ENCODE measurements at regions not wholly inside any gene's neighbourhood (a gene's known extent, or its start where the extent isn't known, plus 50 kb on each side); places are given as distances from the start of the nearest gene placed in this dataset.

DNA sequence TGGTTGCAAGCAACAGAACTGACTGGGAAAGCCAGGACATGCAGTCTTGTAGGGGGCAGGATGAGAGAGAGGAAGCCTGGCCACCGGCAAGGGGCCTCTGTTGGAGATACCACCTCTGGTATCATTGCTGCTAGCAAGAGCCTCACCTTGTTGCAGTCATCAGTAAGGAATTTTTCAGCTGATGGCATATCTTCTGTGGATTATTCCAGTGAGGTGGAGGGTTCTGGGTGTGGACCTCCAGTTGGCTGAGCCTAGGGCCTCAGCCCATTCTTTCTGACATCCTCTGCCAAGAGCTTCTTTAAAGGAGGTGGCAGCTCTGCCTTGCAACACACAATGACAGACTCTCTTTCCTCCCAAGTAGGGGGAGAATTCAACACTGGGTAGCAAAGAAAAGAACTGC, 128.9 kb downstream of the AQP9 start:
- H3K4me1 ChIP-seq, result peaks cover 14% of the 10 kb centered on the region
- H3K4me1 Mint-ChIP-seq (ENCODE audit: low read depth, unreplicated experiment), result peaks cover 17% of the 10 kb centered on the region
- no peak overlapping the region for H3K4me3 ChIP-seq (ENCODE audit: low read depth, low read length)
- H3K9me3 ChIP-seq, result 0 out of 2 replicates have a peak, but pooled peaks cover 10% of the 10 kb centered on the region
- peaks cover 14% of the 10 kb centered on the region for H3K36me3 Mint-ChIP-seq (ENCODE audit: insufficient read depth, unreplicated experiment)
- no peaks in the 10 kb centered on the region for H3K36me3 ChIP-seq (ENCODE audit: control insufficient read depth, insufficient read depth, low read length)
- H3K27ac Mint-ChIP-seq (ENCODE audit: unreplicated experiment), result no peak overlapping the region
- no peak for TF ChIP-seq CTCF (IDR thresholded peaks at IDR 0.05; ENCODE audit: insufficient read depth in 1 of 2, low read depth in 1 of 2, low read length in 1 of 2, severe bottlenecking in 1 of 2, unreplicated experiment in 1 of 2)
- no peaks in the 10 kb centered on the region for H3K27me3 ChIP-seq (replicated peaks; ENCODE audit: control insufficient read depth, insufficient read depth, low read length)
- no peak overlapping the region for H3K4me3 Mint-ChIP-seq (ENCODE audit: unreplicated experiment)
- DNase-seq, result no peak
- H3K9me3 Mint-ChIP-seq (ENCODE audit: unreplicated experiment), result peaks cover 13% of the 10 kb centered on the region
- no TSS peak for BruUV-seq (replicated peaks)
- POLR2A ChIA-PET, result no interaction called here
- intact Hi-C loops (cut with micrococcal nuclease; ENCODE audit: unreplicated experiment), result no loop called here
- CTCF ChIA-PET, result interaction anchor here (0.5 kb wide), 1 partner anchor 483 kb away, joined by 3 read pairs; no protein-coding TSS in a partner anchor
- H3K27me3 Mint-ChIP-seq (ENCODE audit: insufficient read depth, unreplicated experiment), result no peaks in the 10 kb centered on the region

- ChIA-PET POLR2A (no interaction called here), CTCF (interaction anchor here (0.7 to 1.1 kb wide), 2 partner anchors 39 to 158 kb away, joined by 3 to 10 read pairs; no protein-coding TSS in a partner anchor)
- H3K36me3 Mint-ChIP-seq (ENCODE audit: insufficient read depth, unreplicated experiment), result peaks cover 14% of the 10 kb centered on the region
- intact Hi-C loops (cut with micrococcal nuclease; ENCODE audit: unreplicated experiment), result no loop called here
- Histone ChIP-seq H3K4me3 (ENCODE audit: low read depth, low read length) (no peak overlapping the region), H3K9me3 (0 out of 2 replicates have a peak, but pooled peaks cover 10% of the 10 kb centered on the region), H3K4me1 (peaks cover 14% of the 10 kb centered on the region), H3K27me3 (replicated peaks; ENCODE audit: control insufficient read depth, insufficient read depth, low read length) (no peaks in the 10 kb centered on the region), H3K36me3 (ENCODE audit: control insufficient read depth, insufficient read depth, low read length) (no peaks in the 10 kb centered on the region)
- no peak for TF ChIP-seq CTCF (IDR thresholded peaks at IDR 0.05; ENCODE audit: insufficient read depth in 1 of 2, low read depth in 1 of 2, low read length in 1 of 2, severe bottlenecking in 1 of 2, unreplicated experiment in 1 of 2)
- H3K4me1 Mint-ChIP-seq (ENCODE audit: low read depth, unreplicated experiment), result peaks cover 17% of the 10 kb centered on the region
- peaks cover 13% of the 10 kb centered on the region for H3K9me3 Mint-ChIP-seq (ENCODE audit: unreplicated experiment)
- H3K4me3 Mint-ChIP-seq (ENCODE audit: unreplicated experiment), result no peak overlapping the region
- DNase-seq, result no peak
- no TSS peak for BruUV-seq (replicated peaks)
- no peaks in the 10 kb centered on the region for H3K27me3 Mint-ChIP-seq (ENCODE audit: insufficient read depth, unreplicated experiment)
- H3K27ac Mint-ChIP-seq (ENCODE audit: unreplicated experiment), result no peak overlapping the region
Observed at GRCh38 chr15:58268746-58269267, 130.6 kb downstream of the AQP9 start.

DNA sequence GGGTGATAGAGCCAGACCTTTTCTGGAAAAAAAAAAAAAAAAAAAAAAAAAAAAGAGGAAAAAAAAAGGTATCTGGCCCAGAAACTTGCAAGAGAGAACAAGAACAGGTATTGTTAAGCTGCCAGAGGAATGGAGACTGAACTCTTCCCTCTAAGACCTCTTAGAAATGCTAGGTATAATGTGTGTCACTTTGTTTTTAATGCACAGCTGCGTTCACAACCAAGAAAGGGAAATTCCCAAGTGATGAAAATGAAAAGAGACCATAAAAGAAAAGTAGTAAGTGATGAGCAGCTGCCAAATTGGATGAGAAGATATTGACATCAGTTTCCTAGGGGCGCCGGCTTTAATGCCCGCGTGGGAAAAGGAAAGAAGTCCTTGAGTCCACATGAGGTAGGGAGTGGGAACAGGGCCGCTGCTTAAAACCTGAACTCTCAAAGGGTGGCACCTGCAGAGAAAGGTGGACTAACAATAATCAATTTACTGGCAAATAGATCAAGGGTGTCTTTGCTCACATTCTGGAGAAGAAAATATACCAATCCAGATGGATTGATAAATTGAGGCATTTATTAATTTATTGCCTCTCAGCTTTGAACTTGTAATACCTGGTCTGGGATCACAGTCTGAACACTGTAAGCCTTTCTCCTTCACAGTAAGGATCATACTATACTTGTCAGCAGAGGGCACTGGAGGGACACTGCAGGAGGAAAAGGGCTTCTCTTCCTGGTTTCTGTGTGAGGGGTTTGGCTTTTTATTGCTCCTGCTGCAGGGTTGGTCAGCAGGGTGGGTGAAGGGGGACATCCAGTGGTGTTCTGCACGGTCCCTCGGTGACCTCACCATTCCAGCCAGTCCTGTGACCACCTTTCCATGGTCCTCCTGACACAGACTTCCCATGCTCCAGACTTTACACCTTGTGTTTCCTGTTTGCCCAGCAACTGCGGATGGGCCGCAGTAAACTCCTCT, 131.6 kb downstream of the AQP9 start:
- Mint-ChIP-seq H3K27me3 (ENCODE audit: insufficient read depth, unreplicated experiment) (no peaks in the 10 kb centered on the region), H3K4me3 (ENCODE audit: unreplicated experiment) (no peak overlapping the region), H3K36me3 (ENCODE audit: insufficient read depth, unreplicated experiment) (peaks cover 14% of the 10 kb centered on the region), H3K4me1 (ENCODE audit: low read depth, unreplicated experiment) (peaks cover 17% of the 10 kb centered on the region), H3K27ac (ENCODE audit: unreplicated experiment) (peak overlapping the region; percentile 39), H3K9me3 (ENCODE audit: unreplicated experiment) (peaks cover 13% of the 10 kb centered on the region)
- Histone ChIP-seq H3K4me1 (peaks cover 14% of the 10 kb centered on the region), H3K4me3 (ENCODE audit: low read depth, low read length) (no peak overlapping the region), H3K36me3 (ENCODE audit: control insufficient read depth, insufficient read depth, low read length) (no peaks in the 10 kb centered on the region), H3K9me3 (0 out of 2 replicates have a peak, but pooled peaks cover 10% of the 10 kb centered on the region), H3K27me3 (replicated peaks; ENCODE audit: control insufficient read depth, insufficient read depth, low read length) (no peaks in the 10 kb centered on the region)
- peak; percentile 73 to 78 for TF ChIP-seq CTCF (IDR thresholded peaks at IDR 0.05; ENCODE audit: insufficient read depth in 1 of 2, low read depth in 1 of 2, low read length in 1 of 2, severe bottlenecking in 1 of 2, unreplicated experiment in 1 of 2)
- ChIA-PET CTCF (interaction anchor here (0.6 to 1.1 kb wide), 3 partner anchors 40 to 335 kb away, joined by 3 to 10 read pairs (median 3); no protein-coding TSS in a partner anchor), POLR2A (no interaction called here)
- intact Hi-C loops (cut with micrococcal nuclease; ENCODE audit: unreplicated experiment), result loop anchor here (1.0 to 5.0 kb wide), 5 partner anchors 42 to 489 kb away; partner anchors contain the start of gene LIPC
- DNase-seq, result peak; percentile 63 to 72
- no TSS peak for BruUV-seq (replicated peaks)
